GM12878 (cell line): ENCODE measurements at regions not wholly inside any gene's neighbourhood (a gene's known extent, or its start where the extent isn't known, plus 50 kb on each side); places are given as distances from the start of the nearest gene placed in this dataset.

ENCODE experiments used
- ATAC-seq: fragments of 200-7000 bp; cut with Tn5 transposase; 3 replicates; pipeline ENCODE4 v1.9.1; 2020; ENCODE audit warnings: mild to moderate bottlenecking, moderate library complexity
- BruUV-seq: library from RNA; stranded (reverse); fragments of 400-500 nt; replicated peaks from 2 replicates; lab custom pipeline; 2021; lab: Mats Ljungman, UMichigan
- CTCF ChIA-PET: fragments of 300-600 bp; sonication (Branson Sonifier 250); formaldehyde crosslinking; extraction: SDS; loops from one replicate; lab custom pipeline; 2021; ENCODE audit warnings: inconsistent platforms; lab: Yijun Ruan, JAX
- POLR2A ChIA-PET: fragments of 350-600 bp; formaldehyde crosslinking; extraction: SDS; loops from one replicate; lab custom pipeline; 2021; ENCODE audit warnings: inconsistent platforms; lab: Charles Lee
- RAD21 ChIA-PET: fragments of 300-600 bp; sonication (Branson Sonifier 250); formaldehyde crosslinking; loops from one replicate; lab custom pipeline; 2023; ENCODE audit warnings: antibody characterized with exemption; ENCODE audit not compliant: unreplicated experiment; lab: Charles Lee
- SMC1A ChIA-PET: fragments of 300-600 bp; sonication (Branson Sonifier 250); formaldehyde crosslinking; loops from one replicate; lab custom pipeline; 2023; ENCODE audit not compliant: unreplicated experiment, uncharacterized antibody; lab: Charles Lee
- DNase-seq: peaks from one replicate; pipeline ENCODE4 v3.0.0-alpha.2; 2011; ENCODE audit warnings: low read depth, low spot score
- FAIRE-seq: peaks from 3 replicates; lab custom pipeline; 2011; peaks lifted over from hg19 to GRCh38; lab: Jason Lieb, UNC
- H2AFZ ChIP-seq: 2 replicates; pipeline ENCODE4 v1.6.0; 2011; ENCODE audit warnings: low read depth, low read length, control low read depth; ENCODE audit not compliant: control insufficient read depth
- H3K27ac ChIP-seq: 2 replicates; pipeline ENCODE4 v1.5.1; 2011; ENCODE audit warnings: control low read depth; ENCODE audit not compliant: control insufficient read depth, insufficient read depth
- H3K27me3 ChIP-seq, 2 experiments: replicated peaks in 1 of 2; 2 replicates each; pipeline versions ENCODE4 v1.6.0 to v1.6.1; 2011; ENCODE audit warnings: low read length in 1 of 2; ENCODE audit not compliant: control insufficient read depth in 2 of 2, insufficient read depth in 2 of 2
- H3K36me3 ChIP-seq, 2 experiments: 2 replicates each; pipeline ENCODE4 v1.5.1; 2011; ENCODE audit warnings: low read length in 1 of 2; ENCODE audit not compliant: control insufficient read depth in 2 of 2, insufficient read depth in 2 of 2
- H3K4me1 ChIP-seq: 2 replicates; pipeline ENCODE4 v1.6.1; 2011; ENCODE audit warnings: mild to moderate bottlenecking, low read length, moderate library complexity, mixed read lengths; ENCODE audit not compliant: control insufficient read depth, insufficient read depth
- H3K4me2 ChIP-seq: 2 replicates; pipeline ENCODE4 v1.6.0; 2011; ENCODE audit warnings: control low read depth; ENCODE audit not compliant: control insufficient read depth, insufficient read depth
- H3K4me3 ChIP-seq: fragments of 200-600 bp; sonication (generic); 2 replicates; pipeline ENCODE4 v1.5.1; 2016
- H3K79me2 ChIP-seq: 2 replicates; pipeline ENCODE4 v1.6.0; 2011; ENCODE audit warnings: low read length; ENCODE audit not compliant: control insufficient read depth, insufficient read depth
- H3K9ac ChIP-seq: 2 replicates; pipeline ENCODE4 v1.8.0; 2011; ENCODE audit warnings: low read length, control low read depth, mixed read lengths; ENCODE audit not compliant: control insufficient read depth, insufficient read depth
- H3K9me3 ChIP-seq: replicated peaks from 3 replicates; pipeline ENCODE4 v1.5.1; 2011; ENCODE audit warnings: mild to moderate bottlenecking, low read length; ENCODE audit not compliant: control insufficient read depth, insufficient read depth
- H4K20me1 ChIP-seq: 2 replicates; pipeline ENCODE4 v1.6.0; 2011; ENCODE audit not compliant: control insufficient read depth, insufficient read depth
- ASH2L ChIP-seq: fragments of 300-600, 200-600 bp; sonication (generic); IDR thresholded peaks from 2 replicates; pipeline ENCODE4 v1.6.1; 2017; ENCODE audit warnings: low read depth, mild to moderate bottlenecking, borderline replicate concordance
- CEBPZ ChIP-seq: fragments of 150-350 bp; IDR thresholded peaks from 2 replicates; pipeline ENCODE4 v1.6.1; 2016; ENCODE audit warnings: low read depth, low read length
- E2F8 ChIP-seq: fragments of 450-650 bp; IDR thresholded peaks from 2 replicates; pipeline ENCODE4 v1.6.1; 2018; ENCODE audit warnings: mild to moderate bottlenecking, low read depth, moderate library complexity; ENCODE audit not compliant: partially characterized antibody
- EED ChIP-seq: sonication (generic); IDR thresholded peaks from 2 replicates; pipeline ENCODE4 v1.6.1; 2016; ENCODE audit warnings: antibody characterized with exemption, low read depth
- SMARCA5 ChIP-seq: fragments of 450-650 bp; IDR thresholded peaks from 2 replicates; pipeline ENCODE4 v1.6.1; 2017; ENCODE audit warnings: mild to moderate bottlenecking
- STAT1 ChIP-seq: fragments of 450-650 bp; conservative IDR thresholded peaks from 2 replicates; pipeline ENCODE4 v1.6.1; 2014; ENCODE audit warnings: antibody characterized with exemption, mild to moderate bottlenecking
- ZBTB11 ChIP-seq: fragments of 450-650 bp; formaldehyde crosslinking; IDR thresholded peaks from 2 replicates; pipeline ENCODE4 v1.5.0; 2022; ENCODE audit warnings: mild to moderate bottlenecking, missing genetic modification characterization
- ZBTB4 ChIP-seq: fragments of 450-650 bp; formaldehyde crosslinking; IDR thresholded peaks from 2 replicates; pipeline ENCODE4 v1.4.0; 2022; ENCODE audit warnings: mild to moderate bottlenecking, moderate library complexity
- ZZZ3 ChIP-seq: IDR thresholded peaks from 2 replicates; pipeline ENCODE4 v1.6.1; 2011; ENCODE audit warnings: low read depth; ENCODE audit not compliant: control insufficient read depth, insufficient read length
- WGBS: methylation state at CpG from one replicate; pipeline ENCODE4 v1.1.6; 2016; ENCODE audit warnings: low lambda C conversion rate; ENCODE audit not compliant: insufficient replicate concordance, insufficient coverage; ENCODE audit errors: missing lambda C conversion rate; 5-methylcytosine and 5-hydroxymethylcytosine counted together
- in situ Hi-C: fragments of 300-500 bp; cut with MboI; formaldehyde crosslinking; loops from 9 replicates; pipeline ENCODE4 v1.14.3; 2018; ENCODE audit warnings: mixed read lengths
- intact Hi-C: fragments of 100-400 bp; cut with micrococcal nuclease; formaldehyde crosslinking; loops from one replicate; pipeline ENCODE4 v1.14.2; 2022; ENCODE audit not compliant: unreplicated experiment
- TF ChIP-seq, protein P1 (sequence below): IDR thresholded peaks from 2 replicates; pipeline ENCODE4 v1.6.1; 2012; ENCODE audit warnings: low read depth, low read length, improper control_type of control experiment

DNA sequence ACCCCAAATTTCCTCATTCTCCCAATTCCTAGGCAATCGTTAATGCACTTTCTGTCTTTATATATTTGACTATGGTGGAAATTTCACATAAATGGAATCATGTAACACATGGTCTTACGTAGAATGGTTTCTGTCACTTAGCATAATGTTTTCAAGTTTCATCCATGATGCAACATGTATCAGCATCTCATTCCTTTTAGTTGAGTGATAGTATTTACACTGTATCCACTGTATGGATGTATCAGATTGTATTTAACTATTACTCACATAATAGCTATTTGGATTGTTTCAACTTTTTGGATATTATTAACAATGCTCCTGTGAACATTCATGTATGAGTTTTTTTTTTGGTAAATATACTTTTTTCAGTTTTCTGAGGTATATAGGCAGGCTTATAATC is 982.3 kb upstream of the DDX18 start (continued):
- no peak for TF ChIP-seq CEBPZ
- no peak for TF ChIP-seq EED

DNA sequence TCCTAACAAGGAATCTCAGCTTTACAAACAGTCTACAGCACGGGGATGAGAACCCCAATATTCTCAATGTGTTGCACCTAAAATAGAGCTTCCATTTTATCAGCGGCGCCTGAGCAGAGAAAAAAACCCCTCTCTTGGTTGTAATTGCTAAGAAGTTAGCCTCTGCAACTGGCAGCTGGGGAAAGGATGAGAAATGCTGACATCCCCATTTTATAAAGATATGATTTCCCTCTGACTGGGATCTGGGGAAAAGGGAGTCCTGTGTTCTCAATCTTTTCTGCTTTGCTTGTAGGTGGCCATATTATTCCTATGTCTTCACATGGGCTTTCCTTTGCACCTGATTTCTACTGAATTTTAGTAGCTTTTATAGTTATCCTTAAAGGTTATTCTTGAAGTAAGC is 981.4 kb upstream of the DDX18 start:
- DNase-seq (no peak), FAIRE-seq (no peak), ATAC-seq (no peak)
- Histone ChIP-seq H3K4me2 (no peak overlapping the region), H3K9me3 (no peaks in the 10 kb centered on the region), H4K20me1 (no peaks in the 10 kb centered on the region), H2AFZ (no peak overlapping the region), H3K9ac (no peak overlapping the region), H3K79me2 (no peaks in the 10 kb centered on the region), H3K27me3 (no peaks in the 10 kb centered on the region), H3K36me3 (no peaks in the 10 kb centered on the region), H3K27ac (no peak overlapping the region), H3K4me3 (no peak overlapping the region), H3K4me1 (no peaks in the 10 kb centered on the region)
- intact Hi-C loops, result no loop called here
- SMC1A ChIA-PET, result interaction anchor here (0.8 kb wide), 1 partner anchor 17 kb away, joined by 3 read pairs; no protein-coding TSS in a partner anchor
- WGBS, result 58% methylated on average over 3 of the region's 3 CpGs
- POLR2A ChIA-PET, result no interaction called here
- RAD21 ChIA-PET, result no interaction called here
- CTCF ChIA-PET, result no interaction called here
- BruUV-seq, result no TSS peak
- in situ Hi-C loops, result no loop called here
- TF ChIP-seq STAT1 (no peak), ZBTB4 (CRISPR knock-in tag) (no peak), SMARCA5 (no peak), ZZZ3 (no peak), E2F8 (no peak), ZBTB11 (CRISPR knock-in tag) (no peak), ASH2L (no peak)
- TF ChIP-seq, protein P1, sequence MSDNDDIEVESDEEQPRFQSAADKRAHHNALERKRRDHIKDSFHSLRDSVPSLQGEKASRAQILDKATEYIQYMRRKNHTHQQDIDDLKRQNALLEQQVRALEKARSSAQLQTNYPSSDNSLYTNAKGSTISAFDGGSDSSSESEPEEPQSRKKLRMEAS, result no peak
